HepG2 (cell line): ENCODE measurements at regions not wholly inside any gene's neighbourhood (a gene's known extent, or its start where the extent isn't known, plus 50 kb on each side); places are given as distances from the start of the nearest gene placed in this dataset.
"Not testable (repeated sequence)": the region's sequence is repeated elsewhere in the genome, so short reads cannot be mapped to it uniquely, and the experiment has no call there.

ENCODE experiments used
- POLR2AphosphoS5 ChIP-seq: IDR thresholded peaks from 2 replicates; pipeline ENCODE4 v1.6.1; 2012; ENCODE audit warnings: low read depth, low read length
- TAF1 ChIP-seq: sonication (generic); formaldehyde crosslinking; IDR thresholded peaks from 2 replicates; pipeline ENCODE4 v1.4.0; 2020; ENCODE audit warnings: missing genetic modification reagents
- TFE3 ChIP-seq: IDR thresholded peaks from 2 replicates; pipeline ENCODE4 v1.6.1; 2016
- TF ChIP-seq, protein P1 (sequence below): sonication (generic); formaldehyde crosslinking; IDR thresholded peaks from 2 replicates; pipeline ENCODE4 v1.9.0; 2022; ENCODE audit warnings: low read depth, missing genetic modification reagents

GRCh38 chr9:40108465-40108864 lies 753.0 kb downstream of the SPATA31A1 start:
- TF ChIP-seq, protein P1, sequence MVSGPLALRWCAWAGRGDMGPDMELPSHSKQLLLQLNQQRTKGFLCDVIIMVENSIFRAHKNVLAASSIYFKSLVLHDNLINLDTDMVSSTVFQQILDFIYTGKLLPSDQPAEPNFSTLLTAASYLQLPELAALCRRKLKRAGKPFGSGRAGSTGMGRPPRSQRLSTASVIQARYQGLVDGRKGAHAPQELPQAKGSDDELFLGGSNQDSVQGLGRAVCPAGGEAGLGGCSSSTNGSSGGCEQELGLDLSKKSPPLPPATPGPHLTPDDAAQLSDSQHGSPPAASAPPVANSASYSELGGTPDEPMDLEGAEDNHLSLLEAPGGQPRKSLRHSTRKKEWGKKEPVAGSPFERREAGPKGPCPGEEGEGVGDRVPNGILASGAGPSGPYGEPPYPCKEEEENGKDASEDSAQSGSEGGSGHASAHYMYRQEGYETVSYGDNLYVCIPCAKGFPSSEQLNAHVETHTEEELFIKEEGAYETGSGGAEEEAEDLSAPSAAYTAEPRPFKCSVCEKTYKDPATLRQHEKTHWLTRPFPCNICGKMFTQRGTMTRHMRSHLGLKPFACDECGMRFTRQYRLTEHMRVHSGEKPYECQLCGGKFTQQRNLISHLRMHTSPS = not testable (repeated sequence)
- not testable (repeated sequence) for TF ChIP-seq TAF1 (CRISPR knock-in tag); TFE3 (CRISPR knock-in tag); POLR2AphosphoS5
